Right atrium auricular region (tissue), 2 donors: ENCODE measurements at regions not wholly inside any gene's neighbourhood (a gene's known extent, or its start where the extent isn't known, plus 50 kb on each side); places are given as distances from the start of the nearest gene placed in this dataset.

Experiments
- DNase-seq: peaks from one replicate; pipeline ENCODE4 v3.0.0-alpha.2; 2019; ENCODE audit warnings: low spot score
- H3K27ac ChIP-seq, 2 donors: fragments of 200-600 bp; sonication (generic); 1 replicate in 1 of 2; 2 replicates in 1 of 2; pipeline ENCODE4 v1.5.1; 2016 to 2019
- H3K27me3 ChIP-seq, 2 donors: fragments of 200-600 bp; sonication (generic); one replicate each; pipeline versions ENCODE4 v1.5.1 to v1.6.0; 2017 to 2019
- H3K36me3 ChIP-seq: fragments of 200-600 bp; sonication (generic); one replicate; pipeline ENCODE4 v1.5.1; 2016
- H3K4me1 ChIP-seq, 2 donors: fragments of 200-600 bp; sonication (generic); one replicate each; pipeline versions ENCODE4 v1.5.1 to v1.6.0; 2017 to 2019
- H3K4me3 ChIP-seq, 2 donors: fragments of 200-600 bp; sonication (generic); 1 replicate in 1 of 2; 2 replicates in 1 of 2; pipeline ENCODE4 v1.5.1; 2017 to 2019; ENCODE audit warnings: mild to moderate bottlenecking in 1 of 2, moderate library complexity in 1 of 2
- H3K9me3 ChIP-seq, 2 donors: fragments of 200-600 bp; sonication (generic); one replicate each; pipeline ENCODE4 v1.5.1; 2019
- TF ChIP-seq, protein P1 (sequence below), 2 donors: fragments of 200-600 bp; sonication (generic); IDR thresholded peaks; one replicate each; pipeline ENCODE4 v1.5.1; 2019; ENCODE audit warnings: antibody characterized with exemption in 2 of 2

DNA sequence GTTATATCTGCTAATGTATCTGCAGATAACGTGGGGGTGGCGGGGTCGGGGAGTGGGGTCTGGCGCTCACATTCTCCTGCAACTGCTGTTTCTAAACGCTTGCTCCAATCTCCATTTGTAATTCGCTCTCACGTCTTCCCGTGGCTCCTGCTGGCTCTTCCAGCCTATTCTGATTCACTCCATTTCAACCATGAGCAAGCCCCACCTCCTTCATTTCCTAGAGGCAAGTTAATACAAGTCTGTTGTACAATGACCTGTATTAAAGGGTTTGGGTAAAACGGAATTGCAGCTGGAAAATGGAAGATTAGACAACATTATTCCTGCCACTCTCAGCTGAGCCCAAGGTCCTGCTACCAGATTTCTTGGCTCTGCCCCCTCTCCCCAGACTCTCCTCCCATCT, 132.3 kb downstream of the CSNK2A3 start:
- Histone ChIP-seq H3K36me3 (no peaks in the 10 kb centered on the region), H3K9me3 (no peaks in the 10 kb centered on the region), H3K4me3 (no peak overlapping the region), H3K4me1 (peaks cover 0 to 7% of the 10 kb centered on the region in 2 donors), H3K27ac (no peak overlapping the region), H3K27me3 (no peaks in the 10 kb centered on the region)
- TF ChIP-seq, protein P1, sequence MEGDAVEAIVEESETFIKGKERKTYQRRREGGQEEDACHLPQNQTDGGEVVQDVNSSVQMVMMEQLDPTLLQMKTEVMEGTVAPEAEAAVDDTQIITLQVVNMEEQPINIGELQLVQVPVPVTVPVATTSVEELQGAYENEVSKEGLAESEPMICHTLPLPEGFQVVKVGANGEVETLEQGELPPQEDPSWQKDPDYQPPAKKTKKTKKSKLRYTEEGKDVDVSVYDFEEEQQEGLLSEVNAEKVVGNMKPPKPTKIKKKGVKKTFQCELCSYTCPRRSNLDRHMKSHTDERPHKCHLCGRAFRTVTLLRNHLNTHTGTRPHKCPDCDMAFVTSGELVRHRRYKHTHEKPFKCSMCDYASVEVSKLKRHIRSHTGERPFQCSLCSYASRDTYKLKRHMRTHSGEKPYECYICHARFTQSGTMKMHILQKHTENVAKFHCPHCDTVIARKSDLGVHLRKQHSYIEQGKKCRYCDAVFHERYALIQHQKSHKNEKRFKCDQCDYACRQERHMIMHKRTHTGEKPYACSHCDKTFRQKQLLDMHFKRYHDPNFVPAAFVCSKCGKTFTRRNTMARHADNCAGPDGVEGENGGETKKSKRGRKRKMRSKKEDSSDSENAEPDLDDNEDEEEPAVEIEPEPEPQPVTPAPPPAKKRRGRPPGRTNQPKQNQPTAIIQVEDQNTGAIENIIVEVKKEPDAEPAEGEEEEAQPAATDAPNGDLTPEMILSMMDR (IDR thresholded peaks at IDR 0.05) = no peak
- DNase-seq = no peak

DNA sequence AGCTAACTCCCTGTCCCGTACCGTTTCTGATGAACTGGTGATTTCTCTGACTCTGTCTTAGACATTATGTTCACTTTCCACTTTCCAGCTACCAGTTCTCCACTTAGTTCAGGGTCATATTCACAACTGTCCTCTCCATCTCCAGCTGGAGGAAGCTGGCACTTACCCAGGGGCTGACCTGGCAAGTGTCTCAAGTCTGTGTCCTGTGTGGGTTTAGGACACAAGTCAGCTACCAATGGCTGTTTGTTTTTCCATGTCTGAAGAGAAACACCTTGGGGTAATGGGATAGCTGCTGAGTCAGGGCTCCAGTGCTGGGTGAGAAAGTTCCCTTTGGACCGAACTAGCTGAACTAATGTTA, 134.4 kb downstream of the CSNK2A3 start:
- TF ChIP-seq, protein P1 (IDR thresholded peaks at IDR 0.05) = no peak
- H3K36me3 ChIP-seq = no peaks in the 10 kb centered on the region
- no peak for DNase-seq
- no peaks in the 10 kb centered on the region for H3K27me3 ChIP-seq
- peaks cover 0 to 7% of the 10 kb centered on the region in 2 donors for H3K4me1 ChIP-seq
- no peak overlapping the region for H3K27ac ChIP-seq
- H3K9me3 ChIP-seq = no peaks in the 10 kb centered on the region
- H3K4me3 ChIP-seq = no peak overlapping the region

DNA sequence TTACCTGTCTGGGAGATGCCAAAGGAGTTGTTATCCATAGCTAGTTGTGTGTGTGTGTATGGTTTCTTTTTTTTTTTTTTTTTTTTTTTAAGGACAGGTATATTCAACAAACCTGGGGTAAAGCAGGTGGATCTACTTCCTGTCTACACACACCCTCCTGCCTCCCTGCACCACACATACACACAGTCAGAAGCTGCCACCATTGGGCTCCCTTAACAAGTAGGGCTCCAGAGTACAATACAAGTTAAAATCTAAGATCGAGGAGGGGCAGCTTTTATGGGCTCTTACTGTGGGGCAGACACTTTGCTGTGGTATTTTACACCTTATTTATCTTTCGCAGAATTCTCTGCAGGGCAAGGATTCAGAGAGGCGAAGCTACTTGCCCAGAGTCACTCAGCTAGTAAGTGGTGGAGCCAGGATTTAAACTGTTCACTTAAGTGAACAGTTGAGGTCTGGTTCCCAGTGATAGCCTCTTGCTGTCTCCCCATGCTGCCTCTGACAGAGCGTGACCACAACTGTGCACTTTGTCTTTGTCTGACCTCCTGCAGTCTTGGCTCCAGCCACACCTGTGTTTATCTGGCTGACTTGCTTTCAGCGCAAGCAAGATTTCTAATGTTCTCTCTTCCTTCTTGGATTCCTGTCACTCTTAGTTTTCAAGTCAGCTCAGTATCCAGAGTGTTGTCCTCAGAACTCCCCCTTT, 135.0 kb downstream of the CSNK2A3 start:
- Histone ChIP-seq H3K27me3 (no peaks in the 10 kb centered on the region), H3K27ac (no peak overlapping the region), H3K36me3 (no peaks in the 10 kb centered on the region), H3K4me1 (peaks cover 0 to 7% of the 10 kb centered on the region in 2 donors), H3K4me3 (no peak overlapping the region), H3K9me3 (no peaks in the 10 kb centered on the region)
- TF ChIP-seq, protein P1 (IDR thresholded peaks at IDR 0.05) = no peak
- DNase-seq = no peak

DNA sequence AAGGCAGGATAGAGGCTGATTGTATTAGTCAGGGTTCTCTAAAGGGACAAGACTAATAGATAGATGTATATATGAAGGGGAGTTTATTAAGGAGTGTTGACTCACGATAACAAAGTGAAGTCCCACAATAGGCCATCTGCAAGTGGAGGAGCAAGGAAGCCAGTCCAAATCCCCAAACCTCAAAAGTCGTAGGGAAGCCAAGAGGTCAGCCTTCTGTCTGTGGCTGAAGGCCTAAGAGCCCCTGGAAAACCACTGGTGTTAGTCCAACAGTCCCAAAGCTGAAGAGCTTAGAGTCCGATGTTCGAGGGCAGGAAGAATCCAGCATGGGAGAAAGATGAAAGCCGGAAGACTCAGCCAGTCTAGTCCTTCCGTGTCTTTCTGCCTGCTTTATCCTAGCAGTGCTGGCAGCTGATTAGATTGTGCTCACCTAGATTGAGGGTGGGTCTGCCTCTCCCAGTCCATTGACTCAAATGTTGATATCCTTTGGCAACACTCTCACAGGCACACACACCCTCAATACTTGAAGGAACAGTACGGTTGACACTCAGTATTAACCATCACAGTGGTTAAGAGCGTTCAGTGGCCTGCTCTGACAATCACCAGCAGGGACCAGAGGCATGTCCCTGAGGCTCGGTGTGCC, 135.6 kb downstream of the CSNK2A3 start:
- Histone ChIP-seq H3K27me3 (no peaks in the 10 kb centered on the region), H3K27ac (no peak overlapping the region)

DNA sequence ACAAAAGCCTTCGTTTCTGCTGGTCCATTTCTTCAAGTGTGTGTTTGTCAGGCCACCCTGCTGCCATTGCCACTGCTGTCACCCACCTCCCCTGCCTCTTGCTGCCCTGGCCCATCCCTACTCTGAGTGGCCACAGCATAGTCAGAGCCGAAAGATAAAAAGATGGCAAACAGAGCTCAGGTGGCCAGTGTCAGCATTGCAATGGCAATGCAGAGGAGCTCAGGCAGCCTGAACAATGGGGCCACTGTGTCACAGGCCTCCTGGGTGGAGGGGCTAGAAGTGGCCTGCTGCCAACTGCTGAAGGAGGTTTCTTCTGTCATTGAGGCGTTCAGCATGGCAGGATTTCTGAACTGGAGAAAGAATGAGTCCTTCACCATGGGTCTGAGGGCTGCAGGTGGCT, 137.1 kb downstream of the CSNK2A3 start:
- Histone ChIP-seq H3K36me3 (no peaks in the 10 kb centered on the region), H3K9me3 (no peaks in the 10 kb centered on the region), H3K4me1 (peaks cover 0 to 23% of the 10 kb centered on the region in 2 donors), H3K27me3 (no peaks in the 10 kb centered on the region), H3K4me3 (no peak overlapping the region), H3K27ac (no peak overlapping the region)
- TF ChIP-seq, protein P1 (IDR thresholded peaks at IDR 0.05) = no peak
- no peak for DNase-seq

More for the DNA sequence above, 135.6 kb downstream of the CSNK2A3 start:
- Histone ChIP-seq H3K4me1 (peaks cover 0 to 8% of the 10 kb centered on the region in 2 donors), H3K4me3 (no peak overlapping the region), H3K36me3 (no peaks in the 10 kb centered on the region), H3K9me3 (no peaks in the 10 kb centered on the region)
- TF ChIP-seq, protein P1 (IDR thresholded peaks at IDR 0.05) = no peak
- no peak for DNase-seq
